Suprapubic skin (tissue), 4 donors: ENCODE measurements at regions not wholly inside any gene's neighbourhood (a gene's known extent, or its start where the extent isn't known, plus 50 kb on each side); places are given as distances from the start of the nearest gene placed in this dataset.

Experiments used
- DNase-seq, 2 donors: peaks; one replicate each; pipeline ENCODE4 v3.0.0-alpha.2; 2019; ENCODE audit warnings: low spot score in 2 of 2
- H3K27ac ChIP-seq: fragments of 200-600 bp; sonication (generic); one replicate; pipeline ENCODE4 v1.5.1; 2019
- H3K27me3 ChIP-seq: fragments of 200-600 bp; sonication (generic); one replicate; pipeline ENCODE4 v1.5.1; 2019
- H3K36me3 ChIP-seq: fragments of 200-600 bp; sonication (generic); one replicate; pipeline ENCODE4 v1.5.1; 2019
- H3K4me1 ChIP-seq: fragments of 200-600 bp; sonication (generic); one replicate; pipeline ENCODE4 v1.5.1; 2019
- H3K4me3 ChIP-seq: fragments of 200-600 bp; sonication (generic); one replicate; pipeline ENCODE4 v1.5.1; 2019; ENCODE audit warnings: mild to moderate bottlenecking
- H3K9me3 ChIP-seq: fragments of 200-600 bp; sonication (generic); one replicate; pipeline ENCODE4 v1.5.1; 2019
- EP300 ChIP-seq: sonication (generic); formaldehyde crosslinking; IDR thresholded peaks from one replicate; pipeline ENCODE4 v1.6.1; 2017; ENCODE audit warnings: antibody characterized with exemption
- POLR2A ChIP-seq, 2 donors: fragments of 450-650 bp; IDR thresholded peaks; one replicate each; pipeline ENCODE4 v1.6.1; 2017; ENCODE audit warnings: antibody characterized with exemption in 2 of 2, mild to moderate bottlenecking in 2 of 2, moderate library complexity in 2 of 2
- POLR2AphosphoS5 ChIP-seq, 3 donors: sonication (generic); formaldehyde crosslinking; IDR thresholded peaks; one replicate each; pipeline ENCODE4 v1.6.1; 2017; ENCODE audit warnings: antibody characterized with exemption in 3 of 3
- WGBS: methylation state at CpG from one replicate; pipeline ENCODE4 v1.1.5; 2018; 5-methylcytosine and 5-hydroxymethylcytosine counted together
- TF ChIP-seq, protein P1 (sequence below), 2 donors: fragments of 200-600 bp in 1 of 2; fragments of 450-650 bp in 1 of 2; sonication (generic) in 1 of 2; IDR thresholded peaks; one replicate each; pipeline ENCODE4 v1.5.1; 2016 to 2019; ENCODE audit warnings: antibody characterized with exemption in 2 of 2, mild to moderate bottlenecking in 1 of 2, moderate library complexity in 1 of 2

DNA sequence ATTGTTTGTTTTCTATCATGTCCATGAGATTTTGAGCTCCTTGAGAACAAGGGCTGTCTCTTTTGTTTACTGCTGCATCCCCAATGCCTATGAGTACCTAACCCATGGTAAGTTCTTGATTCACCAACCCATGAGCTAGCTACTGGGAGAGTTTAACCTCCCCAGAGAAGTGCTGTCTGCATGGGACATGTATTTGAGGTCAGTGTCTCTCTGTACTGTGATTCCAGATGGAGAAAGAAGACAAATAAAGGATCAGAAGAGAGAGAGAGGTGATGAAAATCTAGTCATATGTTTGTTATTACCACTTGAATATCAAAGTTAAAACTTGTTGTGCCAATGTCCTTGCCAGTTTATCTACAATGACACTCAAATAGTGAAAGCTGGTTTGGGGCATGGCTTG is 421.8 kb downstream of the BCAT1 start:
- no peak for TF ChIP-seq POLR2A (IDR thresholded peaks at IDR 0.05)
- no peak for TF ChIP-seq EP300
- TF ChIP-seq POLR2AphosphoS5 (IDR thresholded peaks at IDR 0.05) = no peak
- TF ChIP-seq, protein P1, sequence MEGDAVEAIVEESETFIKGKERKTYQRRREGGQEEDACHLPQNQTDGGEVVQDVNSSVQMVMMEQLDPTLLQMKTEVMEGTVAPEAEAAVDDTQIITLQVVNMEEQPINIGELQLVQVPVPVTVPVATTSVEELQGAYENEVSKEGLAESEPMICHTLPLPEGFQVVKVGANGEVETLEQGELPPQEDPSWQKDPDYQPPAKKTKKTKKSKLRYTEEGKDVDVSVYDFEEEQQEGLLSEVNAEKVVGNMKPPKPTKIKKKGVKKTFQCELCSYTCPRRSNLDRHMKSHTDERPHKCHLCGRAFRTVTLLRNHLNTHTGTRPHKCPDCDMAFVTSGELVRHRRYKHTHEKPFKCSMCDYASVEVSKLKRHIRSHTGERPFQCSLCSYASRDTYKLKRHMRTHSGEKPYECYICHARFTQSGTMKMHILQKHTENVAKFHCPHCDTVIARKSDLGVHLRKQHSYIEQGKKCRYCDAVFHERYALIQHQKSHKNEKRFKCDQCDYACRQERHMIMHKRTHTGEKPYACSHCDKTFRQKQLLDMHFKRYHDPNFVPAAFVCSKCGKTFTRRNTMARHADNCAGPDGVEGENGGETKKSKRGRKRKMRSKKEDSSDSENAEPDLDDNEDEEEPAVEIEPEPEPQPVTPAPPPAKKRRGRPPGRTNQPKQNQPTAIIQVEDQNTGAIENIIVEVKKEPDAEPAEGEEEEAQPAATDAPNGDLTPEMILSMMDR (IDR thresholded peaks at IDR 0.05) = no peak
- no peak for DNase-seq
- H3K27me3 ChIP-seq = no peaks in the 10 kb centered on the region
- H3K4me3 ChIP-seq = no peak overlapping the region
- H3K36me3 ChIP-seq = no peaks in the 10 kb centered on the region
- no peak overlapping the region for H3K27ac ChIP-seq
- no peaks in the 10 kb centered on the region for H3K4me1 ChIP-seq
- H3K9me3 ChIP-seq = no peaks in the 10 kb centered on the region

DNA sequence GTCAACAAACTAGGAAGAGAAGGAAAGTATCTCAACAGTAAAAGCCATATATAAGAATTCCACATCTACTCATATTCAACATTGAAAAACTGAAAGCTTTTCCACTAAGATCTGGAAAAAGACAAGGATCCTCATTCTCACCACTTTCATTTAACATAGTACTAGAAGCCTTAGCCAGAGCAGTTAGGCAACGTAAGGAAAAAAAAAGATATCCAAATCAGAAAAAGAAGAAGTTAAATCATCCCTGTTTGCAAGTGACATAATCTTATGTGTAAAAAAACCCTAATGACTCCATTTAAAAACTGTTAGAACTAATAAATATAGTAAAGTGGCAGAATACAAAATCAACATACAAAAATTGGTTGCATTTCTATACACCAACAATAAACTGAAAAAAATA is 426.2 kb downstream of the BCAT1 start:
- 85% methylated on average over 1 of the region's 1 CpG for WGBS
- H3K4me3 ChIP-seq = no peak overlapping the region
- no peak overlapping the region for H3K27ac ChIP-seq
- H3K9me3 ChIP-seq = peaks cover 22% of the 10 kb centered on the region
- TF ChIP-seq, protein P1 (IDR thresholded peaks at IDR 0.05) = no peak
- no peak for TF ChIP-seq POLR2A (IDR thresholded peaks at IDR 0.05)
- no peak for TF ChIP-seq EP300
- no peak for TF ChIP-seq POLR2AphosphoS5 (IDR thresholded peaks at IDR 0.05)
- no peaks in the 10 kb centered on the region for H3K36me3 ChIP-seq
- H3K27me3 ChIP-seq = no peaks in the 10 kb centered on the region
- H3K4me1 ChIP-seq = no peaks in the 10 kb centered on the region
- DNase-seq = no peak

DNA sequence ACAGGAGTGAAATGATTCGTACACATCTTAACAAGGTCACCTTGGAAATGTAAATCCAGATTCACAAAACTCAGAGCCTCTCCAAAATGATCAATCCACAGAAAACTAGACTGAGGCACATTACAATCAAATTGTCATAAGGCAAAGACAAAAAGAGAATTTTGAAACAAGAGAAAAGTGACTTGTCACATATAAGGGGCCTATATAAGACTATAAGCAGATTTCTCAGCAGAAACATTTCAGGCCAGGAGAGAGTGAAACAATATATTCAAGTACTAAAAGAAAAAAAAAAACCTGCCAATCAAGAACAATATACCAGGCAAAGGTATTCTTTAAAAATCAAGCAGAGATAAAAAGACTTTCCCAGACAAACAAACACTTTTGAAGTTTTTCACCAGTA is 429.1 kb downstream of the BCAT1 start:
- Histone ChIP-seq H3K36me3 (no peaks in the 10 kb centered on the region), H3K9me3 (peaks cover 22% of the 10 kb centered on the region), H3K27ac (no peak overlapping the region), H3K27me3 (no peaks in the 10 kb centered on the region), H3K4me1 (no peaks in the 10 kb centered on the region), H3K4me3 (no peak overlapping the region)
- DNase-seq = no peak
- TF ChIP-seq, protein P1 (IDR thresholded peaks at IDR 0.05) = no peak
- TF ChIP-seq POLR2A (IDR thresholded peaks at IDR 0.05) (no peak), POLR2AphosphoS5 (IDR thresholded peaks at IDR 0.05) (no peak), EP300 (no peak)
- whole genome bisulfite sequencing = 100% methylated on average over 1 of the region's 1 CpG

DNA sequence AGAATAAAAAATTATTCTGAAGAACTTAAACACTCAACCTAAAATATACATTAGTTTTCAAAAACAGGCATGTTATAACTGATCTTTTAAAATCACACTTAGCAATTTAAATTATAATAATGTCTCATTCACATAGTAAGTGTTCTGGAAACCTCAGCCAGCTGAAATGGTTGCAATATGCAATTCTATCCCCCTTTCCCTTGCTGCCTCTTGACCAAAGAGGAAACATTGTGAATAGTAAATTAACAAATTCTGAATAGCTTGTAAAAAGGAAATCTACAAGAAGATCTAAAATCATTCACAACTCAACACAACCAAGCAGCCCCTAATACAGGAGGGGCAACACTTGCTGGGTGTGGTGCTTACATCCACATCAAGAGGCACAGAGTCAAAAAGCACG is 431.9 kb downstream of the BCAT1 start:
- Histone ChIP-seq H3K4me1 (no peaks in the 10 kb centered on the region), H3K4me3 (no peak overlapping the region), H3K36me3 (no peaks in the 10 kb centered on the region), H3K27me3 (no peaks in the 10 kb centered on the region), H3K9me3 (peaks cover 22% of the 10 kb centered on the region), H3K27ac (no peak overlapping the region)
- WGBS = 70% methylated on average over 1 of the region's 1 CpG
- no peak for DNase-seq
- no peak for TF ChIP-seq EP300
- TF ChIP-seq, protein P1 (IDR thresholded peaks at IDR 0.05) = no peak
- no peak for TF ChIP-seq POLR2A (IDR thresholded peaks at IDR 0.05)
- TF ChIP-seq POLR2AphosphoS5 (IDR thresholded peaks at IDR 0.05) = no peak

DNA sequence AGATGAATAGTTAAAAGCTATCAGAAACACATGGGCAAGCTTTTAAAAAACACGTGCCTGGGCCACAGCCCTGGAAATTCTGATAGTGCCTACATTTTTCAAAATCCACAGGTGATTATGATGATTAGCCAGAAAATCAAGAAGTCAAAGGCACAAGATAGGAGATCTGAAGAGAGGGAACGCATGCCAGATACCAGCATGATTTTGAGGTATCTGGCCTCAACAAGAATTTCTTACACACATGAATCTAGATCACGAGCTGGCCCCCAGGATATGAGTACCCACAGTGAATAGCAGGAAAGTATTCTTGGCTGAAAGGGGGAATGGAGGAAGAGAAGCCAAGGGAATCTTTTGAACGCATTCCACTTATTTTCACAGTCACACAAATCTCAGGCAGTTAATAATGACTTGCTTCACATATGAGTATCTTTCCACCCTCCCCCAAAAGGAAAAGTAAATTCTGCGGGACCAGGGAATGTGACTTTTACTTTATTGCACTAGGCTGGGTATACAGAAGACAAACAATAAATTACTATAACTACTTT is 438.2 kb downstream of the BCAT1 start:
- H3K27ac ChIP-seq = no peak overlapping the region
- no peak for DNase-seq
- no peaks in the 10 kb centered on the region for H3K36me3 ChIP-seq
- H3K4me1 ChIP-seq = no peaks in the 10 kb centered on the region
- WGBS = 48% methylated on average over 5 of the region's 5 CpGs
- H3K4me3 ChIP-seq = no peak overlapping the region
- no peaks in the 10 kb centered on the region for H3K27me3 ChIP-seq
- TF ChIP-seq POLR2A (IDR thresholded peaks at IDR 0.05) (no peak), EP300 (no peak), POLR2AphosphoS5 (IDR thresholded peaks at IDR 0.05) (no peak)
- TF ChIP-seq, protein P1 (IDR thresholded peaks at IDR 0.05) = no peak
- H3K9me3 ChIP-seq = no peaks in the 10 kb centered on the region
